Fibroblast of lung (primary cell): ENCODE measurements at regions not wholly inside any gene's neighbourhood (a gene's known extent, or its start where the extent isn't known, plus 50 kb on each side); places are given as distances from the start of the nearest gene placed in this dataset.

Experiments
- EZH2 ChIP-seq: IDR thresholded peaks from 2 replicates; pipeline ENCODE4 v1.5.1; 2012; ENCODE audit warnings: low read length, control low read depth, mild to moderate bottlenecking; ENCODE audit errors: missing control alignments
- TF ChIP-seq, protein P1 (sequence below), 2 donors: IDR thresholded peaks in 1 of 2; conservative IDR thresholded peaks in 1 of 2; 1 replicate in 1 of 2; 2 replicates in 1 of 2; pipeline ENCODE4 v1.5.1; 2011 to 2012; ENCODE audit warnings: low read length in 2 of 2, control low read depth in 1 of 2, inconsistent platforms in 1 of 2, low read depth in 1 of 2, mild to moderate bottlenecking in 1 of 2

DNA sequence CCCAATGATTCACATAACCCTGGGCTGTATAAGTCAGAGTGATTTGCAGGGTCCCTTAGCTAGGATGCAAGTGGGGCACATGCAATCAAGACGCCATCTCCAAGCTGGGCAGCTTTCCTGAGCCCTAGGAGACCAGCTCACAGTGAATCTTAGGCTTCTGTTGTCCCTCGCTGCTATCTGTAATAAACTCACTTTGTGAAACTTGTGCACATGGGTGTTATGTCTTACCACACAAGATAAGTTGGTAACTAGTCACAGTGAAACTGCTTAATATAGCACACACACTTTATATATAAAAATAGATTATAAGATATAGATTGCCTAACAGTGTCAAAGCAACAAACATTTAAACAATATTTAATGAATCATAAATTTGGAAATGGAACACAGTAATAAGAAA lies 658.5 kb downstream of the SLCO4C1 start:
- TF ChIP-seq, protein P1, sequence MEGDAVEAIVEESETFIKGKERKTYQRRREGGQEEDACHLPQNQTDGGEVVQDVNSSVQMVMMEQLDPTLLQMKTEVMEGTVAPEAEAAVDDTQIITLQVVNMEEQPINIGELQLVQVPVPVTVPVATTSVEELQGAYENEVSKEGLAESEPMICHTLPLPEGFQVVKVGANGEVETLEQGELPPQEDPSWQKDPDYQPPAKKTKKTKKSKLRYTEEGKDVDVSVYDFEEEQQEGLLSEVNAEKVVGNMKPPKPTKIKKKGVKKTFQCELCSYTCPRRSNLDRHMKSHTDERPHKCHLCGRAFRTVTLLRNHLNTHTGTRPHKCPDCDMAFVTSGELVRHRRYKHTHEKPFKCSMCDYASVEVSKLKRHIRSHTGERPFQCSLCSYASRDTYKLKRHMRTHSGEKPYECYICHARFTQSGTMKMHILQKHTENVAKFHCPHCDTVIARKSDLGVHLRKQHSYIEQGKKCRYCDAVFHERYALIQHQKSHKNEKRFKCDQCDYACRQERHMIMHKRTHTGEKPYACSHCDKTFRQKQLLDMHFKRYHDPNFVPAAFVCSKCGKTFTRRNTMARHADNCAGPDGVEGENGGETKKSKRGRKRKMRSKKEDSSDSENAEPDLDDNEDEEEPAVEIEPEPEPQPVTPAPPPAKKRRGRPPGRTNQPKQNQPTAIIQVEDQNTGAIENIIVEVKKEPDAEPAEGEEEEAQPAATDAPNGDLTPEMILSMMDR (conservative IDR thresholded peaks at IDR 0.05 in 1 of 2, IDR thresholded peaks at IDR 0.05 in 1 of 2; ENCODE audit: low read depth in 1 of 2, low read length in 2 of 2): no peak
- TF ChIP-seq EZH2: no peak
